ENCODE measurements at regions not wholly inside any gene's neighbourhood (a gene's known extent, or its start where the extent isn't known, plus 50 kb on each side); places are given as distances from the start of the nearest gene placed in this dataset.

DNA sequence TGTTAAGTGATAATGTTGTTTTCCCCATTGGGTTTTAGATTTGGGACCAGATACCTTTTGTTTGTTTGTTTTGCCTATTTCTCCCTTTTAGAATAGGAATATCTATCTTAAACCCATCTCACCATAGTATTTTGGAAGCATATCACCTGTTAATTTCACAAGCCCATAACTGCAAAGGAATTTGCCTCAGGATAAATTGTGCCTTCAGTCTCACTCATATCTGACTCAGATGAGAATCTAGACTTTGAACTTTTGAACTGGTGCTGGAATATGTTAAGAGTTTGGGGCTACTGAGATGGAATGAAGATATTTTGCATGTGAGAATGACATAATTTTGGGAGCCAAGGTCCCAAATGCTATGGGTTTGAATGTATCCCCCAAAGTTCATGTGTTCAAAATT lies 607.4 kb downstream of the HACE1 start:
- TF ChIP-seq POLR2A (IDR thresholded peaks at IDR 0.05; ENCODE audit: low read depth, low read length) (no peak), EZH2 (IDR thresholded peaks at IDR 0.05; ENCODE audit: borderline replicate concordance, low read depth, low read length, severe bottlenecking) (no peak)

All from endothelial cell of umbilical vein (primary cell).